ENCODE measurements at regions not wholly inside any gene's neighbourhood (a gene's known extent, or its start where the extent isn't known, plus 50 kb on each side); places are given as distances from the start of the nearest gene placed in this dataset.

DNA sequence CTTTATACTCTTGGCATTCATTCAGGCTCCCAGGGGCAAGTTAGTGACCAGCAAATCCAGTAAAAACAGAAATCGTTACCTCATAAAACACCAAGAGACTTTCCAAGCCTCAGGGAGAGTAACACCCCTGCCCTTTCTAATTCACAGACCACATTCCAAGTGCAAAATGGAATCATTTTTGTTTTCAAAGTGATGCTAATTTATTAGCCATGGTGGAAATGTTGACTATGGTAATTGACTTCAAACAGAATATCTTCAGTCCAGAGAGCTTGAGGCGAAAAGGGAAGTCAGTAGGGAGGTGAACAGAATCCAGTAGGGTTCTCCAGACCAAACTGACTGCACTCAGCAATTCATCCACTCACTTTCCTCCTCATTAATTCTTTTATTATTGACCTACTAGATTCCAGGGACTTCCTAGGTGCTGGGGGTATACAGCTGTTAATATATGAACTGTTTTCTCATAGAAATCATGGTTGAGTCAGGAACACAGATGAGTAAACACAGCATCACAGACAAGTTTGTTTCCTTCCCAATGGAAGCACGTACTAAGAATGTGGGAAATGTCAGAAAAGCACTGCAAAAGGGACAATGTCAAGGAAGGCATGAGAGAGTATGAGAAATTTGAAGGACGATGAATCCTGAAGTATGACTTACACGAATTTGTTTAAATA, 388.5 kb upstream of the C1orf87 start:
- TF ChIP-seq EZH2 (IDR thresholded peaks at IDR 0.05; ENCODE audit: low read length, missing control alignments), result no peak
- TF ChIP-seq, protein P1, sequence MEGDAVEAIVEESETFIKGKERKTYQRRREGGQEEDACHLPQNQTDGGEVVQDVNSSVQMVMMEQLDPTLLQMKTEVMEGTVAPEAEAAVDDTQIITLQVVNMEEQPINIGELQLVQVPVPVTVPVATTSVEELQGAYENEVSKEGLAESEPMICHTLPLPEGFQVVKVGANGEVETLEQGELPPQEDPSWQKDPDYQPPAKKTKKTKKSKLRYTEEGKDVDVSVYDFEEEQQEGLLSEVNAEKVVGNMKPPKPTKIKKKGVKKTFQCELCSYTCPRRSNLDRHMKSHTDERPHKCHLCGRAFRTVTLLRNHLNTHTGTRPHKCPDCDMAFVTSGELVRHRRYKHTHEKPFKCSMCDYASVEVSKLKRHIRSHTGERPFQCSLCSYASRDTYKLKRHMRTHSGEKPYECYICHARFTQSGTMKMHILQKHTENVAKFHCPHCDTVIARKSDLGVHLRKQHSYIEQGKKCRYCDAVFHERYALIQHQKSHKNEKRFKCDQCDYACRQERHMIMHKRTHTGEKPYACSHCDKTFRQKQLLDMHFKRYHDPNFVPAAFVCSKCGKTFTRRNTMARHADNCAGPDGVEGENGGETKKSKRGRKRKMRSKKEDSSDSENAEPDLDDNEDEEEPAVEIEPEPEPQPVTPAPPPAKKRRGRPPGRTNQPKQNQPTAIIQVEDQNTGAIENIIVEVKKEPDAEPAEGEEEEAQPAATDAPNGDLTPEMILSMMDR (conservative IDR thresholded peaks at IDR 0.05 in 1 of 2, IDR thresholded peaks at IDR 0.05 in 1 of 2; ENCODE audit: low read depth in 1 of 2, low read length in 2 of 2), result no peak

Measured in fibroblast of lung (primary cell).